CD8-positive, alpha-beta memory T cell (primary cell): ENCODE measurements at regions not wholly inside any gene's neighbourhood (a gene's known extent, or its start where the extent isn't known, plus 50 kb on each side); places are given as distances from the start of the nearest gene placed in this dataset.

Experiments used
- CTCF ChIA-PET: fragments of 350-600 bp; sonication (Branson Sonifier 250); formaldehyde crosslinking; loops from one replicate; lab custom pipeline; 2021; ENCODE audit warnings: antibody characterized with exemption; lab: Charles Lee
- POLR2A ChIA-PET: fragments of 350-600 bp; sonication (Branson Sonifier 250); formaldehyde crosslinking; loops from one replicate; lab custom pipeline; 2021; ENCODE audit warnings: antibody characterized with exemption; lab: Charles Lee
- DNase-seq, 5 donors: peaks; one replicate each; pipeline versions ENCODE4 v3.0.0 to v3.0.0-alpha.2; 2020 to 2022; ENCODE audit warnings: mixed read lengths in 1 of 5
- H3K27ac ChIP-seq: one replicate; pipeline ENCODE4 v1.7.0; 2013; ENCODE audit warnings: low read depth, mild to moderate bottlenecking, low read length, moderate library complexity
- H3K27me3 ChIP-seq: 2 replicates; pipeline ENCODE4 v1.7.0; 2013; ENCODE audit warnings: low read length, mild to moderate bottlenecking; ENCODE audit not compliant: insufficient read depth, poor library complexity, severe bottlenecking
- H3K36me3 ChIP-seq: 2 replicates; pipeline ENCODE4 v1.7.0; 2013; ENCODE audit warnings: mild to moderate bottlenecking, low read length, moderate library complexity; ENCODE audit not compliant: insufficient read depth
- H3K4me1 ChIP-seq: 2 replicates; pipeline ENCODE4 v1.7.0; 2013; ENCODE audit warnings: mild to moderate bottlenecking, low read length, moderate library complexity; ENCODE audit not compliant: insufficient read depth
- H3K4me3 ChIP-seq: 2 replicates; pipeline ENCODE4 v1.7.0; 2013; ENCODE audit warnings: mild to moderate bottlenecking, low read length
- H3K9me3 ChIP-seq: 2 replicates; pipeline ENCODE4 v1.7.0; 2013; ENCODE audit warnings: mild to moderate bottlenecking, low read length
- H3K27ac Mint-ChIP-seq, 8 donors: one replicate each; pipeline ENCODE4 v1.8.0; 2020 to 2021; ENCODE audit warnings: mixed read lengths in 8 of 8, mild to moderate bottlenecking in 6 of 8, inconsistent platforms in 3 of 8, moderate library complexity in 3 of 8
- H3K27me3 Mint-ChIP-seq, 2 donors: one replicate each; pipeline ENCODE4 v1.8.0; 2020 to 2021; ENCODE audit warnings: mixed read lengths in 2 of 2, mild to moderate bottlenecking in 1 of 2, moderate library complexity in 1 of 2
- H3K36me3 Mint-ChIP-seq, 3 donors: one replicate each; pipeline ENCODE4 v1.8.0; 2020 to 2021; ENCODE audit warnings: mixed read lengths in 3 of 3, inconsistent platforms in 1 of 3, mild to moderate bottlenecking in 1 of 3
- H3K4me1 Mint-ChIP-seq, 3 donors: one replicate each; pipeline ENCODE4 v1.8.0; 2020 to 2021; ENCODE audit warnings: mixed read lengths in 3 of 3, inconsistent platforms in 1 of 3, mild to moderate bottlenecking in 1 of 3
- H3K4me3 Mint-ChIP-seq, 7 donors: one replicate each; pipeline ENCODE4 v1.8.0; 2020 to 2021; ENCODE audit warnings: mixed read lengths in 7 of 7, mild to moderate bottlenecking in 6 of 7, moderate library complexity in 4 of 7, inconsistent platforms in 2 of 7
- H3K9me3 Mint-ChIP-seq, 5 donors: one replicate each; pipeline ENCODE4 v1.8.0; 2020 to 2022; ENCODE audit warnings: mixed read lengths in 5 of 5, mild to moderate bottlenecking in 3 of 5, moderate library complexity in 2 of 5, inconsistent platforms in 1 of 5

DNA sequence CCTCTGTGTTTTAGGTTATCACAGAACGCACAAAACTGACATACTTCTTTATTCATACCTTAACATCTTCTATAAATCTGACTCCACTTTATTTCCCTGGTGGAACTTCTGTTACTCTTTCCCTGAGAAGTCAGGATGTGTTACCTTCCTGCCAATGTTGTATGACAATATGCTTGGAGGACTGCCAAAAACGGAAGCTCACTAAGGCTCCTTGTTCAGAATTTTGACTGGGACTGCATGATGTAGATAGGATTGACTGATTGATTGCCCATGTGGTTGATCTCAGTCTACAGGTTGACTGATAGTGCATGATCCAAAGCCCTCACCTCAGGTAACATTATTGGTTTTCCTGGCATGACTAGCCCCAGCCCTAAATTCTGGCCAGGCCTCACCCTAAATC lies 319.4 kb downstream of the TLR4 start:
- H3K27ac Mint-ChIP-seq: no peak overlapping the region
- H3K4me3 Mint-ChIP-seq: no peak overlapping the region
- DNase-seq: no peak
- H3K9me3 Mint-ChIP-seq: peaks cover 0 to 16% (median 2%) of the 10 kb centered on the region in 5 donors
- Histone ChIP-seq H3K9me3 (no peaks in the 10 kb centered on the region), H3K36me3 (no peaks in the 10 kb centered on the region), H3K27ac (no peak overlapping the region), H3K27me3 (no peaks in the 10 kb centered on the region), H3K4me1 (no peaks in the 10 kb centered on the region), H3K4me3 (no peak overlapping the region)
- no peaks in the 10 kb centered on the region for H3K36me3 Mint-ChIP-seq
- ChIA-PET POLR2A (no interaction called here), CTCF (no interaction called here)
- H3K4me1 Mint-ChIP-seq: no peaks in the 10 kb centered on the region
- H3K27me3 Mint-ChIP-seq: peaks cover 0 to 1% of the 10 kb centered on the region in 2 donors

DNA sequence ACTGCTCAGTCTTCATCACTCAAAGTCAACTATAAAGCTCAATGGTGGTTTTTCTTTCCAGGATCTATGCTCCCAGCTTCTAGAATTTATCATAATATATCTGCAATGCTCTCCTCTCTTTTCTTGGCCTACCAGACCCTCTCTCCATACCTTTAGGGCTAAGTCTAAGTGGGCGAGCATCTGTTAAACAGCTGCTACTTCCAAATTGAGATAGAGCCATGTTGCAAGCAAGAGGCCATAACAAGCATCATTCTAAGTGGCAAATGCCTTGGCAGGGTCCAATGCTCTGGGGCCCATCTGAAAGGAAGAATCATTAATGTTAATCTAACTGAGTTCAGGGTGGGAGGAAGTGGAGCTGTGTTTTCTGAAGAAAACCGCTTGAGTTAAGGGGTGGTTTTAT lies 324.0 kb downstream of the TLR4 start:
- Mint-ChIP-seq H3K4me3 (no peak overlapping the region), H3K36me3 (no peaks in the 10 kb centered on the region), H3K4me1 (no peaks in the 10 kb centered on the region), H3K27ac (no peak overlapping the region), H3K9me3 (peaks cover 0 to 13% (median 2%) of the 10 kb centered on the region in 5 donors), H3K27me3 (peaks cover 0 to 3% of the 10 kb centered on the region in 2 donors)
- no peak for DNase-seq
- H3K4me1 ChIP-seq: no peaks in the 10 kb centered on the region
- ChIA-PET CTCF (no interaction called here), POLR2A (no interaction called here)
- no peak overlapping the region for H3K27ac ChIP-seq
- H3K9me3 ChIP-seq: no peaks in the 10 kb centered on the region
- H3K36me3 ChIP-seq: no peaks in the 10 kb centered on the region
- no peaks in the 10 kb centered on the region for H3K27me3 ChIP-seq
- H3K4me3 ChIP-seq: no peak overlapping the region

DNA sequence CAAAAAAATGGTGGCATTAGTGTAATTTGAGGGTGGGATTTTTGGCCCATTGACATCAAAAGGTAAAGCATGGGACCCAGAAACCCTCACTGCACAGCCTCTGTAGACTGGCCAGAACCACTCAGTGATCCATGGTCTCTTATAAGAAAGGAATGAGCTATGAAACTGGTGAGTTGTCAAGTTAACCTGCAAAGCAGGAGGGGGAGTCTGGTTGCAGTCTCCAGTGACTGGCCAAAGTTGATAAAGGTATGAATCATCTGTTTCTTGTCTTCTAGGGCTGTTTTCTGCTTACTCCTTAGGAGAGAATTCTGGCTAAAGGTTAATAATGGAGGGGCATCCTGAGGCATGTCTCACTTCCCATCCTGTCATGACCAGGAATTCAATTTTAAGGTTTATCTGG lies 325.2 kb downstream of the TLR4 start:
- H3K9me3 Mint-ChIP-seq: peaks cover 0 to 13% (median 3%) of the 10 kb centered on the region in 5 donors
- no peaks in the 10 kb centered on the region for H3K36me3 ChIP-seq
- no peaks in the 10 kb centered on the region for H3K27me3 ChIP-seq
- no peak overlapping the region for H3K4me3 Mint-ChIP-seq
- CTCF ChIA-PET: no interaction called here
- DNase-seq: no peak
- H3K27me3 Mint-ChIP-seq: peaks cover 0 to 3% of the 10 kb centered on the region in 2 donors
- H3K27ac Mint-ChIP-seq: no peak overlapping the region
- no peak overlapping the region for H3K4me3 ChIP-seq
- POLR2A ChIA-PET: no interaction called here
- H3K4me1 ChIP-seq: no peaks in the 10 kb centered on the region
- no peaks in the 10 kb centered on the region for H3K9me3 ChIP-seq
- no peaks in the 10 kb centered on the region for H3K36me3 Mint-ChIP-seq
- no peak overlapping the region for H3K27ac ChIP-seq
- H3K4me1 Mint-ChIP-seq: no peaks in the 10 kb centered on the region

DNA sequence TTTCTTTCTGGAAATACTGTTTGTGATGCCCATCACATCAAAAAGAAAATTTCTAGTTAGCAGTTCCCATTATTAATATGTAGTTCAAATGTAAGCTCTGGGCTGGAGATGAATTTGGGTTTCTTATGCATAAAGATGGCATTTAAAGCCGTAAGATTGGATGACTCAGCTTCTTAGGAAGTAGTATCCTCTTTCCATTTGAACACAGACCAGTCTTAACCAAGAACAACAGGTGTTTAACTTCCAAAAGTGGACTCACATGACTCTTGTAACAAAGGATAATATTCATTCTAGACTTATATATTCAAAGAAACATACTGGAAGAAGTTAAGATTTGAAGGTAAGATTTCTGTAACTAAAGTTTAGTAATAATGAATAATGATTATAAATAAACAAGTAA lies 330.5 kb downstream of the TLR4 start:
- no peak overlapping the region for H3K27ac ChIP-seq
- H3K4me3 ChIP-seq: no peak overlapping the region
- Mint-ChIP-seq H3K36me3 (no peaks in the 10 kb centered on the region), H3K9me3 (peaks cover 0 to 5% (median 3%) of the 10 kb centered on the region in 5 donors), H3K27ac (no peak overlapping the region), H3K27me3 (no peaks in the 10 kb centered on the region), H3K4me3 (no peak overlapping the region), H3K4me1 (no peaks in the 10 kb centered on the region)
- no peaks in the 10 kb centered on the region for H3K4me1 ChIP-seq
- no peaks in the 10 kb centered on the region for H3K27me3 ChIP-seq
- CTCF ChIA-PET: no interaction called here
- no peaks in the 10 kb centered on the region for H3K36me3 ChIP-seq
- H3K9me3 ChIP-seq: no peaks in the 10 kb centered on the region
- POLR2A ChIA-PET: no interaction called here
- DNase-seq: no peak

DNA sequence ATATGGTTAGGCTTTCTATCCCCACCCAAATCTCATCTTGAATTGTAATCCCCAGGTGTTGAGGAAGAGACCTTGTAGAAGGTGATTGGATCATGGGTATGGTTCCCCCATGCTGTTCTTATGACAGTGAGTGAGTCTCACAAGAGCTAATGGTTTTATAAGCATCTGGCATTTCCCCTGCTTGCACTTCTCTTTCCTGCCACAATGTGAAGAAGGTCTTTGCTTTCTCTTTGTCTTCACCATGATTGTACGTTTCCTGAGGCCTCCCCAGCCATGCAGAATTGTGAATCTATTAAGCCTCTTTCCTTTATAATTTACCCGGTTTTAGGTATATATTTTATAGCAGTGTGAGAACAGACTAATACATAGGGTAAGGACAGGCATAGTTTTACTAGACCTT lies 334.5 kb downstream of the TLR4 start:
- Mint-ChIP-seq H3K4me3 (no peak overlapping the region), H3K27me3 (no peaks in the 10 kb centered on the region), H3K9me3 (peaks cover 0 to 5% (median under 1%) of the 10 kb centered on the region in 5 donors), H3K4me1 (no peaks in the 10 kb centered on the region), H3K27ac (no peak overlapping the region), H3K36me3 (no peaks in the 10 kb centered on the region)
- Histone ChIP-seq H3K4me3 (no peak overlapping the region), H3K27ac (no peak overlapping the region), H3K4me1 (no peaks in the 10 kb centered on the region), H3K9me3 (no peaks in the 10 kb centered on the region), H3K36me3 (no peaks in the 10 kb centered on the region), H3K27me3 (no peaks in the 10 kb centered on the region)
- ChIA-PET POLR2A (no interaction called here), CTCF (no interaction called here)
- DNase-seq: no peak

DNA sequence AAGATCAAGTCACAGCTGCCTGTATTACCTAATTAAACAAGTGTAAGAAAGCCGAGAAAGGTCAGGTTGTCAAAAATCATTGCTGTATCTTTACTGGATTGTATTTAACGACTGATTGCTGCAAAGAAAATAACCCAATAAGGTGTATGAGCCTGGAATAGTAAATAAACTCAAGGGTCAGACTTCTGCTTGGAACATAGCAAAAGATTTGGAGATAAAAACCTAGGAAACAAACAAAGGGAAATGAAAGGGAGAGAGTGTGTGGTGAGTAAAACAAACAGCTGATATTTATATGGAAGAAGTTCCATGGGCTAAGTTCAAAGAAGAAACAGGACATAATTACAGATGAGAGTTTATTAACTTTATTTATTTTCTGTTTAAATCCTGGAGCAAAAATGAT lies 354.0 kb downstream of the TLR4 start:
- no peak overlapping the region for H3K4me3 Mint-ChIP-seq
- H3K9me3 Mint-ChIP-seq: peaks cover 0 to 22% (median 0%) of the 10 kb centered on the region in 5 donors
- Histone ChIP-seq H3K4me1 (no peaks in the 10 kb centered on the region), H3K9me3 (no peaks in the 10 kb centered on the region), H3K36me3 (no peaks in the 10 kb centered on the region), H3K27me3 (no peaks in the 10 kb centered on the region), H3K4me3 (no peak overlapping the region), H3K27ac (no peak overlapping the region)
- no peaks in the 10 kb centered on the region for H3K4me1 Mint-ChIP-seq
- no peak overlapping the region for H3K27ac Mint-ChIP-seq
- no peak for DNase-seq
- ChIA-PET POLR2A (no interaction called here), CTCF (no interaction called here)
- no peaks in the 10 kb centered on the region for H3K27me3 Mint-ChIP-seq
- no peaks in the 10 kb centered on the region for H3K36me3 Mint-ChIP-seq

DNA sequence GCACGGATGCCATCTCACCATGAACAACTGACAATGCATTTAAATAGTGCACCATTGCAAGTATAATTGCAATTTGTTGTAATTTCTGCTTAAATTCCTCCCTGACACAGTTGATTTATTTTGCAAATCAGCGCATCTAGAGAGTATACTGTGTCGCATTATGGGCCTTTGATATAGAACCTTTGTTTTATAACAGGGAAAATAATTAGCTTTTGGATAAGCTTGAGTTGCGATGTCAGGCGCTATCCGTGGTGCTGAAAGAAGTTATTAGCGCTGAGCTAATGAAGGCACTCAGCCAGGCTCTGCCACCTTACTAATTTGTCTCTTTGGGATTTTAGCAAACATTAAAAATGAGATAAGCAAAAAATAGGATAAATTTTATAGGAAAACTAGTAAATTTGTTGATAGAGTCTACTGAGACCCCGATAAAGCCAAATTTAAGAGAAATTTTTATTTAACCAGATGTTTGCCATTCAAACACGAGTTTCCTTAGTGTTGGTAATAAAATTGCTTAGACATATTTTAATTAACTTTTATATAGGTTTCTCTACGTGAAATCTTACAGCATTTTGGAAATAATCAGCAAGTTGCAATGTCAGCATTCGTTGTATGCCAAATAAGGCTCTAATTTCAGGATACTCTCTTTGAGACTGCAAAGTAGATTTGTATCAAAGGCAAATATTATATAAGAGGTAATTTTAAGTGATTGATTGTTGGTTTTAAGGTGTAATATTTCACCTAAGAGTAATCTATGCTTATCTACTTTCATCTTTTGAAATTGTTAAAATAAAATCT lies 355.5 kb downstream of the TLR4 start:
- H3K9me3 Mint-ChIP-seq: peaks cover 0 to 15% (median 0%) of the 10 kb centered on the region in 5 donors
- CTCF ChIA-PET: no interaction called here
- no peaks in the 10 kb centered on the region for H3K27me3 ChIP-seq
- no peaks in the 10 kb centered on the region for H3K36me3 ChIP-seq
- H3K4me3 Mint-ChIP-seq: no peak overlapping the region
- H3K4me1 Mint-ChIP-seq: no peaks in the 10 kb centered on the region
- no peak overlapping the region for H3K27ac Mint-ChIP-seq
- H3K27me3 Mint-ChIP-seq: no peaks in the 10 kb centered on the region
- no peak overlapping the region for H3K27ac ChIP-seq
- POLR2A ChIA-PET: no interaction called here
- no peaks in the 10 kb centered on the region for H3K4me1 ChIP-seq
- H3K9me3 ChIP-seq: no peaks in the 10 kb centered on the region
- DNase-seq: no peak
- H3K36me3 Mint-ChIP-seq: no peaks in the 10 kb centered on the region
- H3K4me3 ChIP-seq: no peak overlapping the region

DNA sequence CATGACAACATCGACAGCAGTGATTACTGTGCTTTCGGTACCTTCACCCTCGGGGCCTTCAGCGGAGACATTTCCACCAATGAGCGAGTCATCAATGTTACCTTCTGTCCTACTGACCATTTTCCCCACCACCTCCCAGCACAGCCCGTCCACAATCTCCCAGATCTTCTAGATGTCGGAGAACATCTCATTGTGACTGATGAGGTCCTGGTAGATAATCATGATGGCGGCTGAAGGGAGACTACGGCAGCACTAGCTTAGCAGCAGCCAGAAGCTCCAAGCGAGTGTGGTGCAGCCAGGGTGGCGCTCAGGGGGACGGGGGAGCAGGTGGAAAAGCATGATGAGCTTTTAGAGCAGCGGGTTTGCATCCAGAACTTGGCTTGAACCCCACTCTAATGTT lies 379.0 kb downstream of the TLR4 start:
- CTCF ChIA-PET: no interaction called here
- no peak overlapping the region for H3K4me3 ChIP-seq
- Mint-ChIP-seq H3K4me1 (no peaks in the 10 kb centered on the region), H3K9me3 (peaks cover 0 to 7% (median 0%) of the 10 kb centered on the region in 5 donors), H3K27me3 (no peaks in the 10 kb centered on the region), H3K36me3 (no peaks in the 10 kb centered on the region), H3K27ac (no peak overlapping the region), H3K4me3 (no peak overlapping the region)
- no peak overlapping the region for H3K27ac ChIP-seq
- no peak for DNase-seq
- no peaks in the 10 kb centered on the region for H3K27me3 ChIP-seq
- no peaks in the 10 kb centered on the region for H3K36me3 ChIP-seq
- no peaks in the 10 kb centered on the region for H3K4me1 ChIP-seq
- POLR2A ChIA-PET: no interaction called here
- no peaks in the 10 kb centered on the region for H3K9me3 ChIP-seq
